A549 (cell line): ENCODE measurements at regions not wholly inside any gene's neighbourhood (a gene's known extent, or its start where the extent isn't known, plus 50 kb on each side); places are given as distances from the start of the nearest gene placed in this dataset.

ENCODE experiments used
- ATAC-seq, 2 experiments: fragments of 200-7000 bp in 1 of 2; fragments of >200 bp in 1 of 2; cut with Nextera tagmentation in 1 of 2; cut with Tn5 transposase in 1 of 2; 3 replicates each; pipeline versions ENCODE4 v1.8.0 to v1.9.1; 2018 to 2020; ENCODE audit warnings: mild to moderate bottlenecking in 1 of 2, moderate library complexity in 1 of 2
- CTCF ChIA-PET: fragments of 300-600 bp; sonication (Branson Sonifier 250); formaldehyde crosslinking; extraction: SDS; loops from one replicate; lab custom pipeline; 2021; ENCODE audit warnings: antibody characterized with exemption, inconsistent platforms; lab: Yijun Ruan, JAX
- POLR2A ChIA-PET: fragments of 350-600 bp; formaldehyde crosslinking; extraction: SDS; loops from one replicate; lab custom pipeline; 2021; ENCODE audit warnings: antibody characterized with exemption, inconsistent platforms; lab: Yijun Ruan, JAX
- DNase-seq, 2 experiments: peaks; one replicate each; pipeline versions ENCODE4 v3.0.0 to v3.0.0-alpha.2; 2011 to 2016; ENCODE audit warnings: low read depth in 1 of 2, low spot score in 1 of 2
- FAIRE-seq: peaks from 2 replicates; lab custom pipeline; 2011; peaks lifted over from hg19 to GRCh38; lab: Jason Lieb, UNC
- H3K27ac ChIP-seq, 2 experiments: fragments of >200 bp; sonication (Bioruptor Twin); formaldehyde crosslinking; 3 replicates each; pipeline ENCODE4 v1.5.1; 2016 to 2017
- H3K4me1 ChIP-seq: fragments of >200 bp; sonication (Bioruptor Twin); formaldehyde crosslinking; 3 replicates; pipeline ENCODE4 v1.6.1; 2016
- H3K4me2 ChIP-seq: fragments of >200 bp; sonication (Bioruptor Twin); formaldehyde crosslinking; 3 replicates; pipeline ENCODE4 v1.6.1; 2016
- H3K4me3 ChIP-seq: fragments of >200 bp; sonication (Bioruptor Twin); formaldehyde crosslinking; 3 replicates; pipeline ENCODE4 v1.5.1; 2016
- H3K9me3 ChIP-seq: fragments of >200 bp; sonication (Bioruptor Twin); formaldehyde crosslinking; 3 replicates; pipeline ENCODE4 v1.6.1; 2016
- BHLHE40 ChIP-seq: IDR thresholded peaks from 2 replicates; pipeline ENCODE4 v1.6.1; 2012; ENCODE audit warnings: low read depth, low read length, inconsistent platforms
- CEBPB ChIP-seq, 2 experiments: fragments of >200 bp in 1 of 2; sonication (Bioruptor Twin) in 1 of 2; formaldehyde crosslinking in 1 of 2; IDR thresholded peaks; 2 replicates each; pipeline ENCODE4 v1.6.1; 2012 to 2016
- EHF ChIP-seq: fragments of 250-450 bp; sonication (Bioruptor Pico); IDR thresholded peaks from 2 replicates; pipeline ENCODE4 v1.5.0; 2020; ENCODE audit warnings: mild to moderate bottlenecking
- EHMT2 ChIP-seq: fragments of 200-600 bp; sonication (generic); IDR thresholded peaks from 2 replicates; pipeline ENCODE4 v1.6.1; 2016; ENCODE audit warnings: antibody characterized with exemption, low read depth, mild to moderate bottlenecking, moderate library complexity
- FOSB ChIP-seq: fragments of 250-450 bp; sonication (Bioruptor Pico); IDR thresholded peaks from 2 replicates; pipeline ENCODE4 v1.5.0; 2020; ENCODE audit warnings: mild to moderate bottlenecking, moderate library complexity
- FOSL2 ChIP-seq, 2 experiments: fragments of 450-650 bp in 1 of 2; fragments of >200 bp in 1 of 2; sonication (Bioruptor Twin) in 1 of 2; formaldehyde crosslinking; IDR thresholded peaks; 2 replicates each; pipeline versions ENCODE4 v1.5.0 to v1.6.1; 2016 to 2020; ENCODE audit warnings: mild to moderate bottlenecking in 1 of 2, moderate library complexity in 1 of 2
- FOXS1 ChIP-seq: fragments of 250-450 bp; sonication (Bioruptor Pico); IDR thresholded peaks from 2 replicates; pipeline ENCODE4 v1.5.0; 2020; ENCODE audit warnings: mild to moderate bottlenecking, moderate library complexity
- HDAC2 ChIP-seq: fragments of 200-600 bp; sonication (generic); IDR thresholded peaks from 2 replicates; pipeline ENCODE4 v1.6.1; 2016
- HOXB13 ChIP-seq: fragments of 250-450 bp; sonication (Bioruptor Pico); IDR thresholded peaks from 2 replicates; pipeline ENCODE4 v1.5.0; 2020; ENCODE audit warnings: low read depth, mild to moderate bottlenecking, moderate library complexity
- HOXB5 ChIP-seq: fragments of 250-450 bp; sonication (Bioruptor Pico); IDR thresholded peaks from 2 replicates; pipeline ENCODE4 v1.5.0; 2020; ENCODE audit warnings: mild to moderate bottlenecking, moderate library complexity
- KDM5A ChIP-seq: fragments of 200-600 bp; sonication (generic); IDR thresholded peaks from 2 replicates; pipeline ENCODE4 v1.6.1; 2016; ENCODE audit warnings: antibody characterized with exemption, mild to moderate bottlenecking
- MYC ChIP-seq: IDR thresholded peaks from 2 replicates; pipeline ENCODE4 v1.6.1; 2012; ENCODE audit warnings: mild to moderate bottlenecking, inconsistent platforms, low read length, improper control_type of control experiment, borderline replicate concordance
- RARB ChIP-seq: fragments of 250-450 bp; sonication (Bioruptor Pico); IDR thresholded peaks from 2 replicates; pipeline ENCODE4 v1.8.0; 2021; ENCODE audit warnings: mild to moderate bottlenecking, moderate library complexity
- RNF2 ChIP-seq: fragments of 200-600 bp; sonication (generic); IDR thresholded peaks from 2 replicates; pipeline ENCODE4 v1.6.1; 2016; ENCODE audit warnings: low read depth, mild to moderate bottlenecking, antibody characterized with exemption, moderate library complexity, borderline replicate concordance
- TFCP2L1 ChIP-seq: fragments of 250-450 bp; sonication (Bioruptor Pico); IDR thresholded peaks from 2 replicates; pipeline ENCODE4 v1.5.0; 2021; ENCODE audit warnings: mild to moderate bottlenecking
- TP53 ChIP-seq: fragments of 250-450 bp; sonication (Bioruptor Pico); IDR thresholded peaks from 2 replicates; pipeline ENCODE4 v1.5.0; 2021; ENCODE audit warnings: mild to moderate bottlenecking, moderate library complexity
- ZSCAN20 ChIP-seq: fragments of 250-450 bp; sonication (Bioruptor Pico); IDR thresholded peaks from 2 replicates; pipeline ENCODE4 v1.8.0; 2022; ENCODE audit warnings: mild to moderate bottlenecking, moderate library complexity
- WGBS: methylation state at CpG from one replicate; pipeline ENCODE4 v1.1.6; 2017; ENCODE audit errors: missing lambda C conversion rate; 5-methylcytosine and 5-hydroxymethylcytosine counted together
- TF ChIP-seq, protein P1 (sequence below): fragments of 450-650 bp; IDR thresholded peaks from 2 replicates; pipeline ENCODE4 v1.6.1; 2014; ENCODE audit warnings: antibody characterized with exemption
- TF ChIP-seq, protein P2 (sequence below): fragments of 200-600 bp; sonication (generic); IDR thresholded peaks from 2 replicates; pipeline ENCODE4 v1.6.1; 2016; ENCODE audit warnings: antibody characterized with exemption, mild to moderate bottlenecking, moderate library complexity
- TF ChIP-seq, protein P3 (sequence below): IDR thresholded peaks from 2 replicates; pipeline ENCODE4 v1.6.1; 2012; ENCODE audit warnings: low read depth, borderline replicate concordance
- TF ChIP-seq, protein P4 (sequence below): fragments of >200 bp; sonication (Bioruptor Twin); formaldehyde crosslinking; IDR thresholded peaks from 3 replicates; pipeline ENCODE4 v1.6.1; 2016

DNA sequence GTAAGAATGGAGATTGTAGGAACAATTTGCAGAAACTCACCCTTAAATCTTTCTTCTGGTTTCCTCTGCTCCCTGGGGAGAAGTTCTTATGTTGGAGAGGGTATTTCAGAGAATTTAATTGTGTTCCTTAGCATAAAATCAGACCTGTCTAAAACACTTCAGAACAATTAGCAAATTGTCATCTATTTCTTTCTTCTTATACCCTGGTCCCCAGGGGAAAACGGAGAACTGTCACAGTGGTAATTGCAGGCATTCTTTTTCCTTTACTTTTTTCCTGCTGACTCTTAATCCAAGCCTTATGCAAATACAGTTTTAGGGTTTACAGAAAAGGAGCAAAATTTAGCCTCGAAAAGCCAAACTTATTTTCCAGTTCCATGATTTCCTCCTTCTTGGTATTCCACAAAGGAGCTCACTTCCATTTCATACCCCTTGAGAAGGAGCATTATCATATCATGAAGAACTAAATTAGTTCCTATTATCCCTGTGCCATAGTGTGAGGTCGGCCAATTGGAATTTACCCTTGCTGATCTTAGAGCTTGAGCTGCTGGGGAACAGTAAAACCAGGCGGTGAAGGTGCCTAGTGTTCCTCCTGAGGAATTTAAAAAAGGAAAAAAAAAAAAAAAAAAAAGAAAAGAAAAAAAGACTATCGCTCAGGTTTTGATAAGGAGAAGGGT is 173.8 kb downstream of the IL15 start:
- FAIRE-seq = no peak
- no peak for DNase-seq
- 89% methylated on average over 5 of the region's 5 CpGs for WGBS
- H3K4me3 ChIP-seq = no peak overlapping the region
- POLR2A ChIA-PET = no interaction called here
- no peaks in the 10 kb centered on the region for H3K9me3 ChIP-seq
- CTCF ChIA-PET = interaction anchor here (0.6 to 0.9 kb wide), 3 partner anchors 245 to 1633 kb away, joined by 3 read pairs; no protein-coding TSS in a partner anchor
- H3K4me2 ChIP-seq = no peak overlapping the region
- TF ChIP-seq RNF2 = no peak
- ATAC-seq = no peak
- H3K27ac ChIP-seq = no peak overlapping the region
- H3K4me1 ChIP-seq = peaks cover 7% of the 10 kb centered on the region; the same call in 2 of the 3 replicates

DNA sequence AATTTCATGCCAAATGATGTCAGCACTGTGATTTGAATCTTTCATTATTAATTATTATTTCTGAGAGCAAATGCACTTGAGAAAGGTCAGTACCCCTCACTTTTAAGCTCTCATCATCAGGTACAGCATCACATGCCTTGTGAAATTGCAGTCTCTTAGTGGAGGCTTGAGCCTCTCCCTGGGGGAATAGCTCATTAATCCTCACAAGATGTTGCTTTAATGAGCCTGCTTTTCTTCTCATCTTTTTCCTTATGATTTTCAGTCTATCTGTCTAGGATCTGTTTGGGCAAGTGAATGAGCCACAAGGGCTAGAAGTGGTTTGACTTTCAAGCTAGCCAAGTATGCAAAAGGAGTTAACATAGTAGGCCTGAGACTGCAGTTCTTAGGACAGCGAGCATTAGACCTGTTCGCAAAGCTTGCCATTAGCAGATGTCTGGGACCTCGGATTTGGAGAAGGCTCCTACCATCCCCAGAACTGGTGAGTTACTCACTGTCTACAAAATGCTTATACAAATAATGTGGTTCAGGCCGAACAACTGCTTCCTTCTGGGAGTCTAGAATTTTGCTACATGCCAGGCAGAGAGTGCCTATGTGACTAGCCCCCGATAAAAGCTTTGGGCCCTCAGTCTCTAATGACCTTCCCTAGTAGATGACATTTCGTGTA is 174.5 kb downstream of the IL15 start:
- Histone ChIP-seq H3K4me1 (peaks cover 7% of the 10 kb centered on the region; the same call in 2 of the 3 replicates), H3K4me2 (no peak overlapping the region), H3K4me3 (no peak overlapping the region), H3K9me3 (no peaks in the 10 kb centered on the region), H3K27ac (peak overlapping the region in 1 of 2 experiments; percentile 18; a peak in 2 of 6 replicates)
- ChIA-PET POLR2A (no interaction called here), CTCF (interaction anchor here (0.7 to 0.9 kb wide), 2 partner anchors 245 to 465 kb away, joined by 3 read pairs; no protein-coding TSS in a partner anchor)
- FAIRE-seq (no peak), ATAC-seq (peak in 1 of 2 experiments; percentile 21; a peak in 1 of 6 replicates), DNase-seq (peak in 1 of 2 experiments; percentile 6)
- TF ChIP-seq HOXB5 (CRISPR knock-in tag) = no peak
- TF ChIP-seq, protein P1, sequence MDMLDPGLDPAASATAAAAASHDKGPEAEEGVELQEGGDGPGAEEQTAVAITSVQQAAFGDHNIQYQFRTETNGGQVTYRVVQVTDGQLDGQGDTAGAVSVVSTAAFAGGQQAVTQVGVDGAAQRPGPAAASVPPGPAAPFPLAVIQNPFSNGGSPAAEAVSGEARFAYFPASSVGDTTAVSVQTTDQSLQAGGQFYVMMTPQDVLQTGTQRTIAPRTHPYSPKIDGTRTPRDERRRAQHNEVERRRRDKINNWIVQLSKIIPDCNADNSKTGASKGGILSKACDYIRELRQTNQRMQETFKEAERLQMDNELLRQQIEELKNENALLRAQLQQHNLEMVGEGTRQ = no peak
- TF ChIP-seq FOSL2 (IDR thresholded peaks at IDR 0.05) = no peak
- TF ChIP-seq FOSL2 (CRISPR knock-in tag; IDR thresholded peaks at IDR 0.05) = no peak
- no peak for TF ChIP-seq MYC
- no peak for TF ChIP-seq EHF (CRISPR knock-in tag)
- no peak for TF ChIP-seq TFCP2L1 (CRISPR knock-in tag)
- TF ChIP-seq BHLHE40 = no peak
- no peak for TF ChIP-seq RNF2
- 63% methylated on average over 6 of the region's 6 CpGs for WGBS

DNA sequence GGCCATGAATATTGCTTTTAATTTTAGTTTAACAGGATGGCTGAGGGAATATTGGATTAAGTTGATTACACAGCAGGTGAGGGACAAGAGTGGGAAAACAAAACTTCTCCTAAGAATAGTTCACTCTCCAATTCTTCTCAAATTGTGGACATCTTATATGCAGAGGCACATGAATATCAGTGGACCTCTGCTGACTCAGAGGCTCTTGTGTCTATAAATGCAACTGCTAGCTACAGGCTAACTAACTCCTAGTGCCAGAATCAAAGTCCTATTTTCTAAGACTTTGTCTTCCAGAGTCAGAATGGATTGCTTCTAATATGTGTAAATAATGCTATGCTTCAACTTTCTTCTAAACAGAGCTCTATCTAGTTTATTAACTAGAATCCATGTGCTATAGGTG is 175.8 kb downstream of the IL15 start:
- no peak for ATAC-seq
- ChIA-PET POLR2A (no interaction called here), CTCF (no interaction called here)

DNA sequence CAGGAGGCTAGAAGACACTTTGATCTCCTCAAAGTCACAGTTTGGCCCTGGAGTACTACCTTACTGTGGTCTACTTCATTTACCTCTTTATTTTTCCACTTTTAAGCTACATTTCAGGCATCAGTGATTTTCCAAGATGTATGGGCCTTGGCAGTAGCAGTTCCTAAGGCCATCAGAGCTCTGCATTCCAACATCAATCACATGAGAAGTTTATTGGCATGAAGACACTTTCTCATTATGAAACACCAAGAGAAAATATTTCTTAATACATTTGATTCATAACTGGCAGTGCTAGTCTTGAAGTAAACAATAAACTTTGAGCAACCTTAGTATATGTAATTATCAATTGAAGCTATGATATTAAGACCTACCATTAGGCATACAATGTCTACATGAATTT is 178.1 kb downstream of the IL15 start:
- Histone ChIP-seq H3K9me3 (no peaks in the 10 kb centered on the region), H3K4me3 (no peak overlapping the region), H3K4me1 (no peaks in the 10 kb centered on the region), H3K4me2 (no peak overlapping the region), H3K27ac (no peak overlapping the region)
- ChIA-PET CTCF (interaction anchor here (0.7 kb wide), 1 partner anchor 468 kb away, joined by 3 read pairs; no protein-coding TSS in a partner anchor), POLR2A (no interaction called here)
- DNase-seq (no peak), ATAC-seq (no peak), FAIRE-seq (no peak)
- TF ChIP-seq HDAC2 = no peak
- no peak for TF ChIP-seq EHMT2
- TF ChIP-seq ZSCAN20 (CRISPR knock-in tag) = no peak
- TF ChIP-seq, protein P2, sequence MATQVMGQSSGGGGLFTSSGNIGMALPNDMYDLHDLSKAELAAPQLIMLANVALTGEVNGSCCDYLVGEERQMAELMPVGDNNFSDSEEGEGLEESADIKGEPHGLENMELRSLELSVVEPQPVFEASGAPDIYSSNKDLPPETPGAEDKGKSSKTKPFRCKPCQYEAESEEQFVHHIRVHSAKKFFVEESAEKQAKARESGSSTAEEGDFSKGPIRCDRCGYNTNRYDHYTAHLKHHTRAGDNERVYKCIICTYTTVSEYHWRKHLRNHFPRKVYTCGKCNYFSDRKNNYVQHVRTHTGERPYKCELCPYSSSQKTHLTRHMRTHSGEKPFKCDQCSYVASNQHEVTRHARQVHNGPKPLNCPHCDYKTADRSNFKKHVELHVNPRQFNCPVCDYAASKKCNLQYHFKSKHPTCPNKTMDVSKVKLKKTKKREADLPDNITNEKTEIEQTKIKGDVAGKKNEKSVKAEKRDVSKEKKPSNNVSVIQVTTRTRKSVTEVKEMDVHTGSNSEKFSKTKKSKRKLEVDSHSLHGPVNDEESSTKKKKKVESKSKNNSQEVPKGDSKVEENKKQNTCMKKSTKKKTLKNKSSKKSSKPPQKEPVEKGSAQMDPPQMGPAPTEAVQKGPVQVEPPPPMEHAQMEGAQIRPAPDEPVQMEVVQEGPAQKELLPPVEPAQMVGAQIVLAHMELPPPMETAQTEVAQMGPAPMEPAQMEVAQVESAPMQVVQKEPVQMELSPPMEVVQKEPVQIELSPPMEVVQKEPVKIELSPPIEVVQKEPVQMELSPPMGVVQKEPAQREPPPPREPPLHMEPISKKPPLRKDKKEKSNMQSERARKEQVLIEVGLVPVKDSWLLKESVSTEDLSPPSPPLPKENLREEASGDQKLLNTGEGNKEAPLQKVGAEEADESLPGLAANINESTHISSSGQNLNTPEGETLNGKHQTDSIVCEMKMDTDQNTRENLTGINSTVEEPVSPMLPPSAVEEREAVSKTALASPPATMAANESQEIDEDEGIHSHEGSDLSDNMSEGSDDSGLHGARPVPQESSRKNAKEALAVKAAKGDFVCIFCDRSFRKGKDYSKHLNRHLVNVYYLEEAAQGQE = no peak
- no peak for TF ChIP-seq EHF (CRISPR knock-in tag)
- no peak for TF ChIP-seq CEBPB (IDR thresholded peaks at IDR 0.05)
- no peak for TF ChIP-seq HOXB13 (CRISPR knock-in tag)
- TF ChIP-seq RARB (CRISPR knock-in tag) = no peak
- no peak for TF ChIP-seq FOXS1 (CRISPR knock-in tag)
- TF ChIP-seq, protein P3, sequence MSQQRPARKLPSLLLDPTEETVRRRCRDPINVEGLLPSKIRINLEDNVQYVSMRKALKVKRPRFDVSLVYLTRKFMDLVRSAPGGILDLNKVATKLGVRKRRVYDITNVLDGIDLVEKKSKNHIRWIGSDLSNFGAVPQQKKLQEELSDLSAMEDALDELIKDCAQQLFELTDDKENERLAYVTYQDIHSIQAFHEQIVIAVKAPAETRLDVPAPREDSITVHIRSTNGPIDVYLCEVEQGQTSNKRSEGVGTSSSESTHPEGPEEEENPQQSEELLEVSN = no peak
- TF ChIP-seq, protein P4, sequence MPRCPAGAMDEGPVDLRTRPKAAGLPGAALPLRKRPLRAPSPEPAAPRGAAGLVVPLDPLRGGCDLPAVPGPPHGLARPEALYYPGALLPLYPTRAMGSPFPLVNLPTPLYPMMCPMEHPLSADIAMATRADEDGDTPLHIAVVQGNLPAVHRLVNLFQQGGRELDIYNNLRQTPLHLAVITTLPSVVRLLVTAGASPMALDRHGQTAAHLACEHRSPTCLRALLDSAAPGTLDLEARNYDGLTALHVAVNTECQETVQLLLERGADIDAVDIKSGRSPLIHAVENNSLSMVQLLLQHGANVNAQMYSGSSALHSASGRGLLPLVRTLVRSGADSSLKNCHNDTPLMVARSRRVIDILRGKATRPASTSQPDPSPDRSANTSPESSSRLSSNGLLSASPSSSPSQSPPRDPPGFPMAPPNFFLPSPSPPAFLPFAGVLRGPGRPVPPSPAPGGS = no peak
- TF ChIP-seq KDM5A = no peak

More for the DNA sequence above, 175.8 kb downstream of the IL15 start:
- no peak overlapping the region for H3K4me3 ChIP-seq
- H3K4me2 ChIP-seq = no peak overlapping the region
- TF ChIP-seq RNF2 = no peak
- TF ChIP-seq TP53 (CRISPR knock-in tag) = no peak
- no peak for TF ChIP-seq FOSB (CRISPR knock-in tag)
- TF ChIP-seq, protein P3 = no peak
- no peak for TF ChIP-seq KDM5A
- no peak for TF ChIP-seq TFCP2L1 (CRISPR knock-in tag)
- TF ChIP-seq, all 56 proteins: peak for 0
- H3K9me3 ChIP-seq = no peaks in the 10 kb centered on the region
- FAIRE-seq (no peak), DNase-seq (no peak)
- H3K4me1 ChIP-seq = peaks cover 6% of the 10 kb centered on the region; the same call in 2 of the 3 replicates
- H3K27ac ChIP-seq = no peak overlapping the region
